IPS-18a (cell line): ENCODE measurements at regions not wholly inside any gene's neighbourhood (a gene's known extent, or its start where the extent isn't known, plus 50 kb on each side); places are given as distances from the start of the nearest gene placed in this dataset.
"Not testable (repeated sequence)": the region's sequence is repeated elsewhere in the genome, so short reads cannot be mapped to it uniquely, and the experiment has no call there.

Experiments used
- H3K27ac ChIP-seq: one replicate; pipeline ENCODE4 v1.5.1; 2013; ENCODE audit warnings: low read length
- H3K27me3 ChIP-seq: one replicate; pipeline ENCODE4 v1.6.1; 2013; ENCODE audit warnings: mild to moderate bottlenecking, low read length; ENCODE audit not compliant: control insufficient read depth, insufficient read depth
- H3K36me3 ChIP-seq: one replicate; pipeline ENCODE4 v1.6.1; 2013; ENCODE audit warnings: low read depth, low read length; ENCODE audit not compliant: control insufficient read depth
- H3K4me1 ChIP-seq: one replicate; pipeline ENCODE4 v1.6.1; 2013; ENCODE audit warnings: low read depth, low read length; ENCODE audit not compliant: control insufficient read depth
- H3K4me3 ChIP-seq: one replicate; pipeline ENCODE4 v1.5.1; 2013; ENCODE audit warnings: low read length
- H3K9ac ChIP-seq: one replicate; pipeline ENCODE4 v1.6.1; 2013; ENCODE audit warnings: mild to moderate bottlenecking, low read length, moderate library complexity
- H3K9me3 ChIP-seq: one replicate; pipeline ENCODE4 v1.6.1; 2013; ENCODE audit warnings: low read depth, low read length; ENCODE audit not compliant: control insufficient read depth

DNA sequence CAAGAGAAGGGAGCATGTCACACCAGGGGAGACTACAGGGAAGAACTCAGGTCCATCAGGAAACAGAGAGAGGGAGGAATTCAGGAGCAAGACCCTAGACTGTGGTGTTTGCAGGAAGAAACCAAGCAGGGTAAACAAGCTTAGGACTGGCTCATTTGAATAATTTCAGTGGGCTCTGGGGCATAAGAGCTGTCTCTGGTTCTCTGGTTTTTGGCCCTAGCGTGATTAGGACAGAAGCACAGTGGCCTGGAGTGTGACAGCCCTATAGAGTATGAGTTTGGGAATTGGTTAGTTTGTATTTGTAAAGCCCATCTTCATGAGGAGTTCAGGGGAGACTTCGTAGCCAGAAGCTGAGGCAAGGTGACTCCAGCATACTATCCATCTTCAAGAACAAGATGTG, 504.4 kb upstream of the TPTE start:
- H3K9ac ChIP-seq, H3K36me3 ChIP-seq, H3K4me3 ChIP-seq, H3K4me1 ChIP-seq, H3K27ac ChIP-seq, H3K27me3 ChIP-seq: not testable (repeated sequence)
- peaks cover 27% of the 10 kb centered on the region for H3K9me3 ChIP-seq

DNA sequence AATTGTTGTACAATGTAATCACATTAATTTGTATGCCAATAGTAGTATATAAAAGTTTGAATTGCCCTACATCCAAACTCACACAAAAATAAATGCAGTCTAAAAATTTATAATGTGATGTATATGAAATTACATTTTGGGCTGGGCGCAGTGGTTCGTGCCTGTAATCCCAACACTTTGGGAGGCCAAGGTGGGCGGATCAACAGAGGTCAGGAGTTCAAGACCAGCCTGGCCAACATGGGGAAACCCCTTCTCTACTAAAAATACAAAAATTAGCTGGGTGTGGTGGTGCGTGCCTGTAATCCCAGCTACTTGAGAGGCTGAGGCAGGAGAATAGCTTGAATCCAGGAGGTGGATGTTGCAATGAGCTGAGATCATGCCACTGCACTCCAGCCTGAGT, 503.6 kb upstream of the TPTE start:
- H3K4me1 ChIP-seq, H3K9ac ChIP-seq, H3K36me3 ChIP-seq, H3K27me3 ChIP-seq, H3K27ac ChIP-seq, H3K4me3 ChIP-seq: not testable (repeated sequence)
- peaks cover 30% of the 10 kb centered on the region for H3K9me3 ChIP-seq

DNA sequence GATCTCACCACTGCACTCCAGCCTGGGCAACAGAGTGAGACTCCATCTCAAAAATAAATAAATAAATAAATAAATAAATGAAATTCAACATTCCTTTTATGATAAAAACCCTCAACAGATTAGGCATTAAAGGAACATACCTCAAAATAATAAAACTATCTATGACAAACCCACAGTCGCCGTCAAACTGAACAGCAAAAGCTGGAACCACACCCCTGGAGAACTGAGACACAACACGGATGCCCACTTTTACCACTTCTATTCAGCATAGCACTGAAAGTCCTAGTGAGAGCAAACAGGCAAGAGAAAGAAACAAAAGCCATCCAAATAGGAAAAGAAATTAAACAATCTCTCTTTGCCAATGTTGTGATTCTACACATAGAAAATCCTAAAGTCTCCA, 499.9 kb upstream of the TPTE start:
- H3K9me3 ChIP-seq, result peaks cover 40% of the 10 kb centered on the region
- not testable (repeated sequence) for H3K27ac ChIP-seq, H3K4me3 ChIP-seq, H3K4me1 ChIP-seq, H3K9ac ChIP-seq, H3K27me3 ChIP-seq, H3K36me3 ChIP-seq

DNA sequence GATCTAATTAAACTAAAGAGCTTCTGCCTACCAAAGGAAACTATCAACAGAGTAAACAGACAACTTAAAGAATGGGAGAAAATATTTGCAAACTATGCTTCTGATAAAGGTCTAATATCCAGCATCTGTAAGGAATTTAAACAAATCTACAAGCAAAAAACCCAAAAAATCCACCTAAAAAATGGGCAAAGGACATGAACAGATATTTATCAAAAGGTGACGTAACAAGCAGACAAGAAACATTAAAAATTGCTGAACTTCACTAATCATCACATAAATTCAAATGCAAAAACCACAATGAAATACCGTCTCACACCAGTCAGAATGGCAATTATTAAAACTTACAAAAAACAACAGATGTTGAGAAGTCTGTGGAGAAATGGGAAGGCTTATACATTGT, 498.6 kb upstream of the TPTE start:
- not testable (repeated sequence) for H3K27ac ChIP-seq, H3K9ac ChIP-seq, H3K4me1 ChIP-seq, H3K36me3 ChIP-seq, H3K27me3 ChIP-seq, H3K4me3 ChIP-seq
- H3K9me3 ChIP-seq, result peaks cover 33% of the 10 kb centered on the region
